DOHH2 (cell line): ENCODE measurements at regions not wholly inside any gene's neighbourhood (a gene's known extent, or its start where the extent isn't known, plus 50 kb on each side); places are given as distances from the start of the nearest gene placed in this dataset.

Experiments used
- EZH2phosphoT487 ChIP-seq: fragments of 200-600 bp; sonication (generic); IDR thresholded peaks from 2 replicates; pipeline ENCODE4 v1.6.1; 2017; ENCODE audit warnings: borderline replicate concordance, mild to moderate bottlenecking, antibody characterized with exemption, low read length, moderate library complexity, mixed read lengths
- TF ChIP-seq, protein P1 (sequence below): fragments of 200-600 bp; sonication (generic); IDR thresholded peaks from one replicate; pipeline ENCODE4 v1.5.1; 2014; ENCODE audit warnings: antibody characterized with exemption, mild to moderate bottlenecking, low read depth, low read length; ENCODE audit not compliant: poor library complexity, severe bottlenecking

DNA sequence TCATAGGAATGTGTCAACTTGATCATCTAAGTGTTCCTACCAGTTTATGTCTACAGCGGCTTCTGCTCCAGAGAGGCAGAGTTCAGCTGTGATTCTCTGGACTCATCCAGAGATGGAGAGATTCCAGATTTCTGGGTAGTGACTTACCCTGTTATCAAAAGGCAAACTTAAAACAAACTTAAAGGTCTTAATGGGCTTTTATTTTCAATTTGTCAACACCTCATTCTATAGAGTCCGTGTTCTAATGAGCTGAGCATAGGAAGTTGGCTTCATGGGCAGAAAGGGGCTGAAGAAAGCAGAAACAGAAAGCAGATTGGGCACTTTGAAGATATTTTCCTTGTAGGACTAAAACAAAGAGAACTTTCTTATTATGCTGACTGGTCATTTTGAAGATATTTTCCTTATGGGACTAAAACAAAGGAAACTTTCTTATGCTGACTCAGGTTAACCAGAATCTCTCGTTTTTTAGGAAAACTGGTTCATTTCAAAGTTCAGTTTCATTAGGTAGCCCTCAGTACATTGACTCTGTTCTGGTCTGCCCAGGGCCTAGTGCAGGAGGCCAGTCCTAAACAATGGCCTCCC, 185.1 kb downstream of the CDH26 start:
- TF ChIP-seq, protein P1, sequence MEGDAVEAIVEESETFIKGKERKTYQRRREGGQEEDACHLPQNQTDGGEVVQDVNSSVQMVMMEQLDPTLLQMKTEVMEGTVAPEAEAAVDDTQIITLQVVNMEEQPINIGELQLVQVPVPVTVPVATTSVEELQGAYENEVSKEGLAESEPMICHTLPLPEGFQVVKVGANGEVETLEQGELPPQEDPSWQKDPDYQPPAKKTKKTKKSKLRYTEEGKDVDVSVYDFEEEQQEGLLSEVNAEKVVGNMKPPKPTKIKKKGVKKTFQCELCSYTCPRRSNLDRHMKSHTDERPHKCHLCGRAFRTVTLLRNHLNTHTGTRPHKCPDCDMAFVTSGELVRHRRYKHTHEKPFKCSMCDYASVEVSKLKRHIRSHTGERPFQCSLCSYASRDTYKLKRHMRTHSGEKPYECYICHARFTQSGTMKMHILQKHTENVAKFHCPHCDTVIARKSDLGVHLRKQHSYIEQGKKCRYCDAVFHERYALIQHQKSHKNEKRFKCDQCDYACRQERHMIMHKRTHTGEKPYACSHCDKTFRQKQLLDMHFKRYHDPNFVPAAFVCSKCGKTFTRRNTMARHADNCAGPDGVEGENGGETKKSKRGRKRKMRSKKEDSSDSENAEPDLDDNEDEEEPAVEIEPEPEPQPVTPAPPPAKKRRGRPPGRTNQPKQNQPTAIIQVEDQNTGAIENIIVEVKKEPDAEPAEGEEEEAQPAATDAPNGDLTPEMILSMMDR: no peak
- TF ChIP-seq EZH2phosphoT487: no peak
